Limb (tissue), 2 donors: ENCODE measurements at regions not wholly inside any gene's neighbourhood (a gene's known extent, or its start where the extent isn't known, plus 50 kb on each side); places are given as distances from the start of the nearest gene placed in this dataset.
A peak's percentile ranks its signal among the peaks of the same experiment; 100 is the strongest.

ENCODE experiments used
- DNase-seq, 2 donors: peaks; one replicate each; pipeline ENCODE4 v3.0.0-alpha.2; 2016; ENCODE audit errors: extremely low spot score in 2 of 2

DNA sequence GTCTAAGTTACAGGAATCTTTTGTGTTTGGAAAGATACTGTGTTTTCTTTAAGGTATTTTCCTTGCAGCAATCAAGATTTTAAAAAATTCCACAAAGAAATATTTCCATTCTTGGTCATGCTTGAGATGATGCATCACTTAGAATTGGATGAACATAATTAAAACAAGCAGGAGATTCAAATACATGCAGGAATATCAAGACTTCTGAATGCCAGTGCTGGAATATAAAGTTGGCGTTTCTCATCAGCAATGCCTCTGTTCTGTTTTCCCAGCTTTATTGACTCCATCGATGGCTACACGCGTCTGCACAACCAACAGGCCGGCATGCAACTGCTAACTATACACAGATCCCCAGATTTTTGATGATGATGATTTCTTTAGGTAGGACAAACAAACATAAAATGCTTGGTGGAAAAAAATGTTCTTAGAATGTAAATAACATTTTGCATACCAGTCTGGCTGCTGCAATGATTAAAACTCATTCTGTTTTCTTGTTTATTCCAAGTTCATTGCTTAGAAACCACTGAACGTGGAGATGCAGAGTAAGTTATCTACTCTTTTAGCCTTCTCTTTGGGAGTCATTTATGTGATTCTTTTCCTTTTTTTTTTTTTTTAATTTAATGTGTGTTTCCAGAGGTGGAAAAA, 91.3 kb upstream of the FAM171A1 start:
- DNase-seq = no peak

DNA sequence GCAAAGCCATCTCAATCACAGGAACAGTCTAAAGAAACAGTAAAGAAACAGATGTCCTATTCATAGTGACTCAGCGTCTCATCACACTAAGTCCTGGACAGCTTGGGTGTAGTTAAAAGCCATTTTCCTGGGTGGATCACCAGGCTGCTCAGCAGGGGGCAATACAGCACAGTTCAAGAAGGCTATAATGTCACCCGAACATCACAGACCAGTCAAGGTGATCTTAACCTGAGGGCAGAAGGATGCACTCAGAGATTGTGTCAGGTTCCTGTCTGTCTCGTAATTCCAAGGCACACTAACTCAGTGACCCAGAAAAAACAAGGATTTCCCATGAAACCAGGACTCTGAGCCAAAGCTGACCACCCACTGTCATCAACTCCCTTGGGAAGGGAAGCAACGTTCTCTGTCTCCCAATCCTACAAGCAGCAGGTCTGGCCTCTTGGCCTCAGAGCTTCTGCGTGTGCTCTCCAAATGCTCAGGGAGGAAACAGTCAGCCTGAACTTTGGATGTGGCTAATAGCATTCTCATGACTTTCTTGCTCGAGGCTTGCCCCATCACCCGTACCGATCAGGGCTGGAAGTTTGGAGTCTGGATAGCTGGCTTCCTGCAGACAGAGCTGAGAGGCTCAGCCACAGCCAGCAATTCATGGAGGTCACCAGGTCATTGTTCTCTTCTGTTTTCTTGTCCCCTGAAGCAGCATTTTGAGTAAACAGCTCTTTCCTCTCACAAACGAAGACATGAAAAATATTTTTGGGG, 90.4 kb upstream of the FAM171A1 start:
- DNase-seq = no peak

DNA sequence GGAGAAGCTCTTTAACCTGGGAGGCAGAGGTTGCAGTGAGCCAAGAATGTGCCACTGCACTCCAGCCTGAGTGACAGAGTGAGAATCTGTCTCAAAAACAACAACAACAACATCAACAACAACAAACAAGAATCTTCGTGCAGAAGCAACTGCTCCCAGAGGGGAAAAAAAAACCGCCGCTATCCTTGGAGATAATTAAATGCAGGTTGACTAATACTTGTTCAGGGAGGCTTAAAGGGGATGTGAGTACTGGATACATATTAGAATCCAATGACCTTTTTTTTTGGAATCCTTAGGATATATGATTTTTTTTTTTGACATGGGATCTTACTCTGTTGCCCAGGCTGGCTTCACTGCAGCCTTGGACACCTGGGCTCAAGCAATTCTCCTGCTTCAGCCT, 89.6 kb upstream of the FAM171A1 start:
- DNase-seq = no peak

DNA sequence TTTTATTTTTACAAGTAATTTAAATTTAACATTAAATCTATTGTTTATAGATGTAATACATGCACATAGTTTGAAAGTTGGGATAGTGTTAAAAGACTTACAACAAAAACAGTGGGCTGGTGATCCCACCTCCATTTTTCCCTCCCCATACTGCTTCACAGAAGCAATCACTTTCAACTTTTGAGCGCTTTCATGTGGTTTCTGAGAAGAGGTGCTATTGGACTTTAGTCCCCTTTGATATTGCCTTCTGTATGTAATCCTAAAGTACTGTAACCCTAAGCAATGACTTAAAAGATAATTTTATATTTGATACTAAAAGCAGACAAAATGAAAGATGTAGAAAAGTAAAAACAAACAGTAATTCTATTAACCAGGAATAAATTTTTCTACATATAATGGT, 88.1 kb upstream of the FAM171A1 start:
- DNase-seq = no peak

DNA sequence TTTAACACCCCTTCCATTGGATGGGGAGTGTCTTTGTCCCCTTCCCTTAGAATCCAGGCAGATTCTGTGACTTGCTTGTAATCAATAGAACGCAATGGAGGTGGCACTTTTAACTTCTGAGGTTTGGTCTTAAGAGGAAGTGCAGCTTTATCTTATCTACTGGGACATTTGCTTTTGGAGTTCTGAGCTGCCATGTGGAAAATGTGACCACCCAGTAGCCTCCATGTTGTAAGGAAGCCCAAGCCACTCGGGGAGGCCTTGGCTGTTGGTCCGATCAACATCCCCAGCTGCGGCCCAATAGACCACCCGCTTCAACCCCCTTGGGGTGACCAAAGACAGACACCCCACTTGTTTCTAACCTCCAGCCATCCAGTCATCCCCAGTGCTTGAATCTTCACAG, 86.3 kb upstream of the FAM171A1 start:
- DNase-seq = no peak

DNA sequence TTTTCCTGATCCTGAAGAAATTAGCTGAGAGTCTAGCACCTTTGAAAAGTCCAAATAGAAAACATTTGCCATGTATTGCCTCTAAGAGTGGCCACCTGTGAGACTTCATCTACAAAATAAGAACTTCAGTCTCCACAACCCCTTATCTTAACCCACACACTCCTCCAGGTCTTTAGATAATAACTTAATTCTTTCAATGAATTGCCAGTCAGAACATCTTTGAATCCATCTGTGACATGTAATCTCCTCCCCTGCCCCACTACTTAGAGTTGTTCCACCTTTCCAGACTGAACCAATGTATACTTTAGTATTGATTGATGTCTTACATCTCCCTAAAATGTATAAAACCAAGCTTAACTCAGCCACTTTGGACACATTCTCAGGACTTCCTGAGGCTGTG, 84.4 kb upstream of the FAM171A1 start:
- no peak for DNase-seq

DNA sequence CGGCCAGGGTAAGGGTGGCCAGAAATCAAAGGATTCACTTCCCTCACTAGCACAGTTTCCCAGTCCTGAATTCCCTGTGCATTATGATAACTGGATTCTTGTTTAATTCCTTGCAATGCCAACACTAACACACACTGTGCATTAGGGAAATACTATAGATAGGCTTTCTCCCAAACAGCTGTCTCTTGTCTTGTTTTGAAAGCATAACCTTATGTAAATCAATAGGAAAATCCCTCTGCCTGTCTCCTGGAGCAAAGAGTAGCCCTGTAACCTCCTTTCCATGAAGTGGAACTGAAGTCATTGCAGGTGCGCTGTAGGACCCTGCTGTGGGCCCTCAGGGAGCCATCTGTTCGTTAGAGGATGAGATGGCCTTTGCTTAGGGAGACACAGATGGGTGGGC, 82.8 kb upstream of the FAM171A1 start:
- DNase-seq = no peak

DNA sequence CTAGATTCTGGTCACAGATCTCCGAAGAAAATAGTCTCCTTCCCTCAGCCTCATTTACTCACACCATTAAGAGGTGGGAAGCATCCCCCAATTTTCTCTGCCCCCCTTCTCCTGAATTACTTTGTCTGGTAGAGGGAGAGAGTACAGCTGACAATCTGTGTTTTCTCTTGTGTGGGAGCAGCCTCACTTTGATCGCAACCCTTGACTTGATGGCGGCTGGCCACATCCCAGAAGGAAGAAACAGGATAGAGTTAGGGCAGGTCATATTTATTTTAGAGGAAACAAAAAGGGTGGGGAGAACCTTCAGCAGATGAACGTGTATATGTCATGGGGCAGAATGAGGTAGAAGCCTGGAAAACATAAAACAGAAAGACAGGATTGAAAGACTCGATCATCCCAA, 82.4 kb upstream of the FAM171A1 start:
- DNase-seq = no peak

DNA sequence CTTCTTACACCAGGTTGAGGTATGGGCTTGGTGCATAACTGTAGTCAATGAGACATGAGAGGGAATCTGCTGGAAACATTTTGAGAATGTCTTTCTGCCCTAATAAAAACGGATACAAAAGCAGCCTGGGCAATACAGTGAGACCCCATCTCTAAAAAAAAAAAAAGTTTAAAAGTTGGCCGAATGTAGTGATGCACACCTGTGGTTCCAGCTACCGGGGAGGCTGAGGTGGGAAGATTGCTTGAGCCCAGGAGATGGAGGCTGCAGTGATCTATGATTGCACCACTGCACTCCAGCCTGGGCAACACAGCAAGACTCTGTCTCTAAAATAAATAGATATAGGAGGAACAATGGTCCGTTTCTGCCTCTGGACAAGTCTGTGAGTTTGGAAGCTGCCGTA, 81.5 kb upstream of the FAM171A1 start:
- no peak for DNase-seq

DNA sequence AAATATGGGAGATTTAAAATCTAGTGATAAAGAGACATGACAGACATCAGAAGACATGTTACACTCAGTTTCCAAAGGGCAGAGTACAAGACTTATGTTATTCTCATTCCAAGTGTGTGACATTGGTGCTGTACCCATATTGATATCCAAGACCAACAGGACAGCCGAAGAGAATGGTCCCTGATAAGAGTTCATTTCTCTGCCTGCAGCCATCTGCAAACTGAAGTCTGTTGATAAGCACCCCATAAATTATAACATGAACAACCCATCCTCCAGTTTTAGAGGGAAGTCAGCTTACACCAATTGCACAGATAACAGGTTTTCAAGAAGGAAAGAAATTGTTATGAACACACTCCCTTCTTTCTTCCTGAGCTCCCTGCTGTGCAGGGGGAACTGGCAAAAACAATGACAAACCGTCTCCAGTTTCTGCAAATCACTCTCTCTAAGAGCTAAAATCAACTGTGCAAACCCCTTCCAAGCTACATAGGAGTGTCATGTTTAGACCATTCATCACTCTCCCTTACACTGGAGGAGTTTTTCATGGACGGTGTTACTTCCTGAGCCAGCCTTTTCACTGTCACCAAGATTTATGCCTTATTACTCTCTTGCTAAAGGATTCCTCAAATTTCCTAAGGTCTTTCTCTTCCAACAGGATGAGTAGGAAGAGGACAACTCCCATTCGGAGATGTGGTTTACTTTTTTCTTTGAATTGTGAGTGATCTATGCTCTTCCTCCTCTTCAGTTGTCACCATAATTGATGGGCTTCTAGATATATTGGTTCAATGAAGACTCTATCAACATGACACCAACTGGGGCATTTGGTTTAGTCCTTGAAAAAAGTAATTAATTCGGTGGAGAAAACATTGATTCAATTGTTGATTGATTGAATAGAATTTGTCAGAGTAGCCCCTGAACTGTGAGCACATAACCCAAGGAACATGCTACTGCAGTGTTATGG, 80.3 kb upstream of the FAM171A1 start:
- no peak for DNase-seq

DNA sequence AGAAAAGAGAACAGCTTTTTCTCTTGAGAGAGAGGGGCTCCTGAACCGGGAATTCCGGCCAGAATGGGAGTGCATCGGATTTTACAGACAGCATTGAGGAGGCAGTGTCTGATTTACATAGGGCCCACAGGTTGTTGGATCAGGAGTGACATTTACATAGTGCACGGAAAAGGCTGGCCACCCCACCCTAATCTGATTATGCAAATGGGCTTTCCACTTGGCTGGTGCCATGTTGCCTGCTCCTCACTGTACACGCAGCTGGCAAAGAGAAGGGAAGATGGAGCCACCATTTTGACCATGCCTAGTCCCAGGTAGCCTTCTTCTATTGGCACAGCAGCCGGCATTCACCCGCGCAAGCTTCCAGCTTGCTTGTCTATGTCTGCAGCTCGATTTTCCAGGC, 77.5 kb upstream of the FAM171A1 start:
- no peak for DNase-seq

DNA sequence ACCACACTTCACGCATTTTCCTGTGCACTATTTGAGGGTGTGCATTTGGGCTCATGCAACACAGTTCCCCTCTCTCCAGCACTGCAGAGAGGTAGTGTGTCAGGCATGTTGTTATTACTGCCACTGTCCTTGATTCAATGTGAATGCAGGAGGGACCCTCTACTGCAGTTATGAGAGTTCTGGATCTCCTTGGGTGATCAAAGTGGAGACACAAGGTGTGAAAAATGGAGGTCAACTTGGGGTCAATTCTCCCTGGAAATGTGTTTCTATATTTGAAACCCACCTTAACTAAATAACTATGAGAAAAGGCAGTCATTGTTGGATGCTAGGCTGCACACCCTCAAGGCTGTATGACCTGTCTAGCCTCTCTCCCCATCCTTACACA, 73.9 kb upstream of the FAM171A1 start:
- no peak for DNase-seq

DNA sequence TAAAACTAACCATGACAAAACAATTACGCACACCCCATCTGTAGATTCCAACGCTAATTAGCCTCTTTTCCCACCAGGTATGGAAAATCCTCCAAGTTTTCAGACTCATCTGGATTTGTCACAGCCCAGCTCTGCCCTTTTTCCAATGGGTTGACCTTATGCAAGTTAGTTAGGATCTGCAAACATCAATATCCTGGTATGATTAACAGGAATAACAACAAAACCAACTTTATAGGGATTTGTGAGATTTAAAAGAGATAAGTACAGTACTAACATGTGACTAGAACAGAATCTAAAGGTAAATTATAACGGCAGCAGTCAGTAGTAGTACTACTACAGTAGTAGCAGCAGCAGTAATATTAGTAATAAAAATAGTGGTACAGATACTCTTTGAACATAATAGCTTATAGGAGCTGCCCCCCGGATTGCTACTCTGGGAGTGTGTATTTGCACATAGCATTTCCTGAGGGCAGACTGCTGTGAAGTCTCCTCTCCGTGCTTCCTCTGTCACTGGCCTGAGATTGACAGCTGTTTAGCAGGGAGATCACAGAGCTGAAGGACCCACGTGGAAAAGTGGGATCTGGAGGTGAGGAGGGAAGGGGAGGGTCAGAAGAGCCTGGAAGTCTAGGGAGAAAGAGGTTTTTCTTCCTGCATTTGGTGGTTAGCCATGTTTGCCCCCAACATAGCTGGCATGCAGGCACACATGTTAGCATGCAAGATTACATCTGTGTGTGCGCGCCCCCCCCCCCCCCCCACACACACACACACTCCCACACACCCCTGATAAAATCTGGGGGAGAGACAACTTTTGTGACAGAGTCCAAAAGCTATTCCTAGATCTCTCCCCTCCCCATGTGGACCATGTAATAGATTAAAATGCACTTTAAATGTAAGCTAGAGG, 73.3 kb upstream of the FAM171A1 start:
- DNase-seq = no peak

DNA sequence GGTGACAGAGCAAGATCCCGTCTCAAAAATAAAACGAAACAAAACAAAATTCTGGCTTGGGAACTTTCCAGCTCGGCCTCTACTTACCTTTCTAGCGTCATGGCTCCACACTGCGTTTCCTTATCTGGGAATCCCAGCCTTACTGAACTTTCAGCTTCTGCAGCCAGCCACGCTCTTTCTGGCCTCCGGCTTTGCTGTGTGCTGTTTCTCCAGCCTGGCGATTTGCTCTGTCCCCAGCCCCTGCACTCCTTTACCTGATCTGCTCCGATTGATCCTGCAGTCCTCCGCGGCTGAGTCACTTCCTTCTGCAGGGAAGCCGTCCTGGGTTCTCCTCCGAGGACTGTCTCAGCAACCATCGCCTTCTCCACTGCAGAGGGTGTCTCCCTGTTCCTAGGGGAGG, 71.0 kb upstream of the FAM171A1 start:
- no peak for DNase-seq

DNA sequence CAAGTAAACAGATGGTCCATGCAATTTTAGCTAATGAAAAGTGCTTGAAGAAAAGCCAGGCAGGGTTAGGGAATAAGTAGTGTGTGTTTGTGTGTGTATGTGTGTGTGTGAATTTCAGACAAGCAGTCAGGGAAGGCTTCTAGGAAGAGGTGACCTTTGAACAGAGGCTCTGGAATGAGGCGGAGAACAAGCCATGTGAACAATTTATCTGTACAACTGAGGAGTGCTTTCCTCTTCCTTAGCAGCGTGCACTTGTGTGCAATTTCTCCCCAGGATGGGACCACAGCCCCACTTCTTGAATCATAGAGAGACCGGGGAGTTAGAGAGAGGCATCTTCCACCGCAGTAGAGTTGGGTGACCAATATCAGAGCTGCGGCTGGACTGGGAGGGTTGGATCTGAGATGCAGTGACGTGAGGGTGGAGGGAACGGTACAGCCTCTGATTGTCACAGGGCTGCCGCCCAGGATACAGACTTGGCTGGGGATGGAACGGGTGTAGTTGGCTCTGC, 69.2 kb upstream of the FAM171A1 start:
- no peak for DNase-seq

DNA sequence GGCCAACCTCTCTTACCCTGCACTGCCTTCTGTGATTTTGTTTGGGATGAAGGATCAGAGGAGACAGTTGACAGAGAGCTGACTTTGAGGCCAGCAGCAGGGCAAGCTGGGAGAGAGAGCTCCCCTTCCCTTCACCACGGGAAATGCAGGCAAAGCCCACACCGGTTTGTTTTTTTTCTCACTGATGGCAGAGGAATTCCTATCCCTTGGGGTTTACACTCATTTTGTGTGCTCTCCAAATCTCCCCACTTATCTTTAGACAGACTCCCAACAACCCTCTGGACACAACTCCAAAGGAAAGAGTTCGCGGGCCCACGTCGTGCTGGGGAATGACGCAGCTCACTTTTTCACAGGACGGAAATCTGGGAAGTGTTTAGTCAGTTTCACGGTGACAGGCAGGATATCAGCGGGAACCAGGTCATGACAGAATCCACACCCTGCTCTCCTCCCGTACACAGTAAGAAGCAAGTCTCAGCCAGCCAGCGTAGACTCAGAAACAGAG, 68.3 kb upstream of the FAM171A1 start:
- peak; percentile 42 to 50 for DNase-seq

DNA sequence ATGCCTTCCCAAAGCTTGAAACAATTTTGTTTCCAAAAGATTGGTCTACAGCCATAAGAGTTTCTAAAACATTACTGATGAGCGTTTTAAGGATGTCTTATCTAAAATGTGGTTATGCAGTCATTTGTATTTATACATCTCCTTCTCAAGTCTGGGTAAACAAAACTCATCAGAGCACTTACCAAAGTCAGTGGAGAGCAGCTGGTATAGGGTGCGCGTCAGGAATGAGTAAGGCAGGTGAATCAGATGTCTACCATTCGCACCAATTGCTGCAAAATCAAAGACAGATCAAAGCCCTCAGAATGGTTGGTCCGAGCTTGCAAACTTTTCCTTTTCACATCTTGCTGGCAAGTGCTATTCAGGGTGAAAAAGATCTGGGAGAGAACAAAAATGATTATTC, 65.6 kb upstream of the FAM171A1 start:
- no peak for DNase-seq

DNA sequence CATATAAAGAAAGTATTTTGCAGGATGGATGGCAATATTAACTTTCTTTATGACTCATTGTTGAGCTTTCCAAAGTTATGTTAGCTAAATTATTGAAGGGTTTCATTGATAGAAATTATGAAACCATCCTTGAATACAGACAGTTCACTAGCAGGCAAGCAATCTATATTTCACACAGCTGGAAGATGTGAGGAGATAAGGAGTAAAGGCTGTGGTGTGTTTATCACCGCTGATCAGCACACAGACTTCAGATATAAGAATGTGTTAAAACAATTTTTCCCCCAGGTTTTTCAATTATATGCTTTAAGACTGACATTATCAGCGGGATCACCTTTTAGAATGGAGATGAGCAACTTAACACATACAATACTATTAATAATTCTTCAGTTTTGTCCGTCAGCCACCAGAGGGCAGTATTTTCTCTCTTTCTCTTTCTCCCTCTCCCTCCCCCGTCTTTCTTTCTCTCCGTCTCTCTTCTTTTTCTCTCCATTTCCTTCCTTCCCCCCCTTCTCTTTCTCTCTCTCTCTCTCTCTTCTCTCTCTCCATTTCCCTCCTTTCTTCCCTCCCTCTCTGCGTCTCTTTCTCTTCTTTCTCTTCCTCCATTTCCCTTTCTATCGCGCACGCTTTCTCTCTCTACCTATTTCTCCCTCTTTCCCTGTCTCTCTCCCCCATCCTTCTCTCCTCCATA, 62.9 kb upstream of the FAM171A1 start:
- peak in 1 of 2 donors; percentile 79 for DNase-seq

DNA sequence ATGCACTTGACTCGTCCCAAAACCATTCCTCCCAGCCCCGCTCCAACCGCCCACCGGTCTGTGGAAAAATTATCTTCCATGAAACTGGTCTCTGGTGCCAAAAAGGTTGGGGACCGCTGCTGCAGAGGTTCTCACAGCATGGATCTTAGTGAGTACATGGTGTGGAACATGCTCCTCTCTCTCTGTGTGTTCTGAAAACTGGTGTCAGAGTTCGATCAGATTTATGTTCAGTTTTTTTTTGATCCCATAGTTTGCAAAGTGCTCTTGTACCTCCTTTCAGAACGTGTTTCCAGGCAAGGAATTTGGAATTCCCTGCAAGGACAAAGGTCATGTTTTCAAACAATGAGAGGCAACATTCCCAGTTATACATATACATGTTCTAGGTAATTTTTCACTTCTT, 61.2 kb upstream of the FAM171A1 start:
- no peak for DNase-seq
